A673 (cell line): ENCODE measurements at regions not wholly inside any gene's neighbourhood (a gene's known extent, or its start where the extent isn't known, plus 50 kb on each side); places are given as distances from the start of the nearest gene placed in this dataset.

Experiments
- CTCF ChIP-seq: fragments of 300-800, 200-600 bp; sonication (generic); conservative IDR thresholded peaks from 2 replicates; pipeline ENCODE4 v1.5.1; 2017; ENCODE audit warnings: low read depth, mild to moderate bottlenecking, antibody characterized with exemption, low read length, moderate library complexity, mixed read lengths
- EZH2 ChIP-seq: fragments of 200-600 bp; sonication (generic); IDR thresholded peaks from 2 replicates; pipeline ENCODE4 v1.6.1; 2017; ENCODE audit warnings: borderline replicate concordance, low read depth, mild to moderate bottlenecking, mixed read lengths, antibody characterized with exemption, low read length; ENCODE audit not compliant: poor library complexity, severe bottlenecking

GRCh38 chr7:19526639-19527038 lies 182.2 kb downstream of the POLR1F start:
- no peak for TF ChIP-seq CTCF
- TF ChIP-seq EZH2 = no peak
